KMS-11 (cell line): ENCODE measurements at regions not wholly inside any gene's neighbourhood (a gene's known extent, or its start where the extent isn't known, plus 50 kb on each side); places are given as distances from the start of the nearest gene placed in this dataset.

Source experiments
- H2AFZ ChIP-seq: fragments of 200-600 bp; sonication (generic); 2 replicates; pipeline ENCODE4 v1.6.1; 2016; ENCODE audit warnings: antibody characterized with exemption, mixed run types, low read depth
- H3K27ac ChIP-seq: fragments of 200-600 bp; sonication (generic); 2 replicates; pipeline ENCODE4 v1.6.1; 2016; ENCODE audit warnings: mild to moderate bottlenecking, mixed run types
- H3K27me3 ChIP-seq: fragments of 200-600 bp; sonication (generic); 2 replicates; pipeline ENCODE4 v1.6.1; 2017; ENCODE audit warnings: mild to moderate bottlenecking, low read depth, mixed run types, moderate library complexity; ENCODE audit not compliant: insufficient read depth
- H3K36me3 ChIP-seq: fragments of 200-600 bp; sonication (generic); 2 replicates; pipeline ENCODE4 v1.6.1; 2017; ENCODE audit warnings: mild to moderate bottlenecking, mixed run types; ENCODE audit not compliant: insufficient read depth
- H3K4me1 ChIP-seq: fragments of 200-600 bp; sonication (generic); 2 replicates; pipeline ENCODE4 v1.6.1; 2016; ENCODE audit warnings: mild to moderate bottlenecking, low read depth, mixed run types; ENCODE audit not compliant: poor library complexity, severe bottlenecking
- H3K4me2 ChIP-seq: fragments of 200-600 bp; sonication (generic); 2 replicates; pipeline ENCODE4 v1.7.0; 2016; ENCODE audit warnings: mild to moderate bottlenecking, mixed run types
- H3K4me3 ChIP-seq: fragments of 200-600 bp; sonication (generic); IDR thresholded peaks from 2 replicates; pipeline ENCODE4 v1.6.1; 2017; ENCODE audit warnings: low read depth, low read length, mixed read lengths; ENCODE audit not compliant: insufficient read depth
- H3K79me2 ChIP-seq: fragments of 200-600 bp; sonication (generic); 2 replicates; pipeline ENCODE4 v1.6.1; 2016; ENCODE audit warnings: low read depth, mixed run types; ENCODE audit not compliant: insufficient read depth
- H3K9ac ChIP-seq: fragments of 200-600 bp; sonication (generic); 2 replicates; pipeline ENCODE4 v1.6.1; 2016; ENCODE audit warnings: mild to moderate bottlenecking, mixed run types
- H4K20me1 ChIP-seq: fragments of 200-600 bp; sonication (generic); 2 replicates; pipeline ENCODE4 v1.6.1; 2016; ENCODE audit warnings: mild to moderate bottlenecking, mixed run types; ENCODE audit not compliant: insufficient read depth
- TF ChIP-seq, protein P1 (sequence below): fragments of 200-600 bp; sonication (generic); conservative IDR thresholded peaks from 2 replicates; pipeline ENCODE4 v1.6.1; 2017; ENCODE audit warnings: low read depth, mild to moderate bottlenecking, antibody characterized with exemption, low read length, moderate library complexity, mixed read lengths

DNA sequence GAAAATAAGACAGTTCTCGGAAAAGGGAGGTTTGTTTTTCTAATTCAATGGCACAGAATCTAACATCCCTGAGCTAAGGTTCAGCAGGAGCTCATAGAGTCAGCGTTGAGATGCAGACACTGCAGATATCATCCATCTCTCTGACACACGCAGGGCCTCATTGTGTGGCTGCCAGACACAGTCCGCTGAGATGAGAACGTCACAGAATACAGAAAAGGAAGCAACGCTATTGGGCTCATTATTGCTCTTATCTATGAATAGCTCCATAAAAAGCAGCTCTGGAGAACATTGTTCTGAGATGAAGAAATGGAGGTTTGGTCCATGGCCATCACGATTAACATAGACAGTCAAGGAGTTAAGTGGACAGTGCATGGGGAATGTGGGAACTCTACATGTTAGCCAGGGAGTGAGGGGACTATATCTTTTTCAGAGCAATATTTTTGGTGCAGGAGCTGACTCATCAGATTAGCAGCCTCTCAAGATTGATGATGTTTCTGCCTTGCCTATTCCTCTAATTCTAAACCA, 771.6 kb upstream of the CXADR start:
- Histone ChIP-seq H3K4me1 (peaks cover 20% of the 10 kb centered on the region), H3K27me3 (no peaks in the 10 kb centered on the region), H3K79me2 (no peaks in the 10 kb centered on the region), H3K27ac (no peak overlapping the region), H2AFZ (no peak overlapping the region), H3K4me3 (no peak overlapping the region), H3K4me2 (no peak overlapping the region), H4K20me1 (no peaks in the 10 kb centered on the region), H3K36me3 (no peaks in the 10 kb centered on the region), H3K9ac (no peak overlapping the region)
- TF ChIP-seq, protein P1, sequence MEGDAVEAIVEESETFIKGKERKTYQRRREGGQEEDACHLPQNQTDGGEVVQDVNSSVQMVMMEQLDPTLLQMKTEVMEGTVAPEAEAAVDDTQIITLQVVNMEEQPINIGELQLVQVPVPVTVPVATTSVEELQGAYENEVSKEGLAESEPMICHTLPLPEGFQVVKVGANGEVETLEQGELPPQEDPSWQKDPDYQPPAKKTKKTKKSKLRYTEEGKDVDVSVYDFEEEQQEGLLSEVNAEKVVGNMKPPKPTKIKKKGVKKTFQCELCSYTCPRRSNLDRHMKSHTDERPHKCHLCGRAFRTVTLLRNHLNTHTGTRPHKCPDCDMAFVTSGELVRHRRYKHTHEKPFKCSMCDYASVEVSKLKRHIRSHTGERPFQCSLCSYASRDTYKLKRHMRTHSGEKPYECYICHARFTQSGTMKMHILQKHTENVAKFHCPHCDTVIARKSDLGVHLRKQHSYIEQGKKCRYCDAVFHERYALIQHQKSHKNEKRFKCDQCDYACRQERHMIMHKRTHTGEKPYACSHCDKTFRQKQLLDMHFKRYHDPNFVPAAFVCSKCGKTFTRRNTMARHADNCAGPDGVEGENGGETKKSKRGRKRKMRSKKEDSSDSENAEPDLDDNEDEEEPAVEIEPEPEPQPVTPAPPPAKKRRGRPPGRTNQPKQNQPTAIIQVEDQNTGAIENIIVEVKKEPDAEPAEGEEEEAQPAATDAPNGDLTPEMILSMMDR, result no peak

DNA sequence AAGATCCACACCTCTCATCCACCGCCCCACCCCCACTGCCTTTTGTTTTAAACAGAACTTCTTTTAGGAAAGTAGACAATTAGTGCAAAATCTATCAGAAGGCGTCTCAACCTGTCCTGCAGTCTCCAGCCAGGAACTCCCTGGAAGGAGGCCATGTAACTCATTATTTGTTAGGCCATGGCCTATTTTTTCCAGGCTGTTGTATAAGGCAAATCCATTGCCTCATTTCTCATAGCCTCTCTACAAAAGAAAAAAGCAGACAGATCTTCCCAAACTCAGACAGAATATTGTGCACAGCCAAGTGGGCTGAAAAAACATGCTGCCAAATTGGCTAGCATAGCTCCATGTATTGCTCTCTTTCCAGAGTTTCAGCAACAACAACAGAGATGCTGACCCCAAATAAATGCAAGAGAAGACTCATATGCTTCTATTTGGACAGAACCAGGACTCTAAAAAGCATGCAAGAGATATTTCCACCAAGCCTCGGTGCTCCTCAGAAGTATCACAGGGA, 770.7 kb upstream of the CXADR start:
- no peak overlapping the region for H3K9ac ChIP-seq
- no peak overlapping the region for H3K27ac ChIP-seq
- no peak overlapping the region for H3K4me2 ChIP-seq
- H3K27me3 ChIP-seq, result no peaks in the 10 kb centered on the region
- no peaks in the 10 kb centered on the region for H4K20me1 ChIP-seq
- no peaks in the 10 kb centered on the region for H3K79me2 ChIP-seq
- TF ChIP-seq, protein P1, result no peak
- H3K4me3 ChIP-seq, result no peak overlapping the region
- H3K4me1 ChIP-seq, result peaks cover 28% of the 10 kb centered on the region
- no peak overlapping the region for H2AFZ ChIP-seq
- no peaks in the 10 kb centered on the region for H3K36me3 ChIP-seq

DNA sequence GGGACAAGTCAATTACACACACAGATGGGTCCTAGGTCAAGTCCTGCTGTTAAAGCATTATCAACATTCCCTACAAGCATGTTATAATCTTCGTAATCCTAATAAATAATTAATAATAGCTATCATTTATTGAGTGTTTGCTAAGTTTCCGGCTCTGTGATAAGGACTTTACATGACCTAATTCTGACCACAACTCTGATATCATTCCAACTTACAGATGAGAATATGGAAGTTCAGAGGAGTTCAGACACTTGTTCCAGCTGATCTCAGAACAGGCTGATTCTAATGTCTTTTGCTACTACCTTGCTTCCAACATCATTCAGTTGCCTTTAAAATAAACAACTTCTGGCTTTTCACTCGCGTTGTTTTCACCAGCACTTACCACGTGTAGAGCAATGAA, 770.1 kb upstream of the CXADR start:
- no peaks in the 10 kb centered on the region for H3K36me3 ChIP-seq
- H3K27ac ChIP-seq, result no peak overlapping the region
- H4K20me1 ChIP-seq, result no peaks in the 10 kb centered on the region
- TF ChIP-seq, protein P1, result no peak
- H3K4me1 ChIP-seq, result peaks cover 23% of the 10 kb centered on the region
- H3K4me3 ChIP-seq, result no peak overlapping the region
- no peak overlapping the region for H3K9ac ChIP-seq
- H2AFZ ChIP-seq, result no peak overlapping the region
- H3K79me2 ChIP-seq, result no peaks in the 10 kb centered on the region
- no peak overlapping the region for H3K4me2 ChIP-seq
- H3K27me3 ChIP-seq, result no peaks in the 10 kb centered on the region

DNA sequence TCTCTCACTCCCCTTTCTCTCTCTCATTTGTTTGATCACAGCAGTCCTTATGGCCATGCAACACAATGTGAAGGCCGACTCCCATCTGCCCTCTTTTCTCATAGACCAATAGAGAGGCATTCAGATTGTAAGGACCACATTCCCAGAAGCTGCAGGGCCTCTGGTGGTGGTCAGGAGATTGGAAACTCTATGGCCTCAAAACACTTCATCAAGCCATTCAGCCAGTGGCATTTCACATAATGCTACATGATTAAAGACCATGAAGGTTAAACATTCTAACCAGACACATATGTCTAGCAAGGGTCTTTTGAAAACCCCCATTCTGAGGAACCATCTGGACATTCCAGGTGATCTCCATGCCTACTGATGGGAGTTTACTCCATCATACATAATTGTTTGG, 769.5 kb upstream of the CXADR start:
- no peak overlapping the region for H3K4me2 ChIP-seq
- no peaks in the 10 kb centered on the region for H3K79me2 ChIP-seq
- H3K27me3 ChIP-seq, result no peaks in the 10 kb centered on the region
- no peak overlapping the region for H3K9ac ChIP-seq
- no peak overlapping the region for H2AFZ ChIP-seq
- no peaks in the 10 kb centered on the region for H4K20me1 ChIP-seq
- TF ChIP-seq, protein P1, result no peak
- H3K4me1 ChIP-seq, result peaks cover 18% of the 10 kb centered on the region
- no peaks in the 10 kb centered on the region for H3K36me3 ChIP-seq
- no peak overlapping the region for H3K4me3 ChIP-seq
- H3K27ac ChIP-seq, result no peak overlapping the region
